ENCODE measurements at regions not wholly inside any gene's neighbourhood (a gene's known extent, or its start where the extent isn't known, plus 50 kb on each side); places are given as distances from the start of the nearest gene placed in this dataset.

DNA sequence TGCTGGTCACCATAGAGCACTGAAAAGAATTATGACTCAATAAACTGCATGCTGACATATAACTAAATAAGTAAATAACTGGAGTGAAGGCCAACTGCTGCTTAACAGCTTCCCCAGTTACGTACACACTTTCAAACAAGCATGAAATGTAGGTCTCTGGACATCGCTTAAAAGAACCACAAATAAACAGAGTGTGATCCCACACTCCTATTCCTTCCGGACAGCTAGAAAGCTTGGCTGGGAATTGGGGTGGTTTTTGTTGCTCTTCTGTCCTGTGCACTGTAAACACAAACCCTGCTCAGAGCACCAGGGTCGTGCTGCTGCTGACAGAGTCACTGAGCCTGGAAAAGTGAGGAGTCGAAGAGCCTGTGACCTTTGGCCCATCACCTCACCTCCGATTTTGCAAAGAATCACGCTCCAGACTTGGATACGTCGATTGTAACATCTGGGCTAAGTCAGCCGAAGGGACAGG is 162.7 kb upstream of the NT5C1B start (continued):
- TF ChIP-seq CENPBD1 (CRISPR knock-in tag; IDR thresholded peaks at IDR 0.05; ENCODE audit: borderline replicate concordance, low read depth) (no peak), UBTF (CRISPR knock-in tag; IDR thresholded peaks at IDR 0.05) (no peak), TAF1 (CRISPR knock-in tag; IDR thresholded peaks at IDR 0.05) (no peak), PITX1 (CRISPR knock-in tag; IDR thresholded peaks at IDR 0.05) (no peak), SP4 (CRISPR knock-in tag; IDR thresholded peaks at IDR 0.05) (no peak), BCL6 (CRISPR knock-in tag; IDR thresholded peaks at IDR 0.05) (0 out of 2 replicates have a peak, but pooled peaks have one; percentile 11), ZNF510 (CRISPR knock-in tag; IDR thresholded peaks at IDR 0.05; ENCODE audit: low read depth) (0 out of 2 replicates have a peak, but pooled peaks have one; percentile 27), ZUFSP (CRISPR knock-in tag; IDR thresholded peaks at IDR 0.05; ENCODE audit: borderline replicate concordance) (no peak), SRSF1 (optimal IDR thresholded peaks at IDR 0.05; ENCODE audit: low read depth, low read length) (no peak), LRRFIP1 (CRISPR knock-in tag; conservative IDR thresholded peaks at IDR 0.05) (no peak), NAIF1 (CRISPR knock-in tag; IDR thresholded peaks at IDR 0.05; ENCODE audit: borderline replicate concordance) (no peak)
- TF ChIP-seq, protein P1, sequence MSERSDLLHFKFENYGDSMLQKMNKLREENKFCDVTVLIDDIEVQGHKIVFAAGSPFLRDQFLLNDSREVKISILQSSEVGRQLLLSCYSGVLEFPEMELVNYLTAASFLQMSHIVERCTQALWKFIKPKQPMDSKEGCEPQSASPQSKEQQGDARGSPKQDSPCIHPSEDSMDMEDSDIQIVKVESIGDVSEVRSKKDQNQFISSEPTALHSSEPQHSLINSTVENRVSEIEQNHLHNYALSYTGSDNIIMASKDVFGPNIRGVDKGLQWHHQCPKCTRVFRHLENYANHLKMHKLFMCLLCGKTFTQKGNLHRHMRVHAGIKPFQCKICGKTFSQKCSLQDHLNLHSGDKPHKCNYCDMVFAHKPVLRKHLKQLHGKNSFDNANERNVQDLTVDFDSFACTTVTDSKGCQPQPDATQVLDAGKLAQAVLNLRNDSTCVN (CRISPR knock-in tag; IDR thresholded peaks at IDR 0.05; ENCODE audit: borderline replicate concordance), result no peak
- TF ChIP-seq, protein P2, sequence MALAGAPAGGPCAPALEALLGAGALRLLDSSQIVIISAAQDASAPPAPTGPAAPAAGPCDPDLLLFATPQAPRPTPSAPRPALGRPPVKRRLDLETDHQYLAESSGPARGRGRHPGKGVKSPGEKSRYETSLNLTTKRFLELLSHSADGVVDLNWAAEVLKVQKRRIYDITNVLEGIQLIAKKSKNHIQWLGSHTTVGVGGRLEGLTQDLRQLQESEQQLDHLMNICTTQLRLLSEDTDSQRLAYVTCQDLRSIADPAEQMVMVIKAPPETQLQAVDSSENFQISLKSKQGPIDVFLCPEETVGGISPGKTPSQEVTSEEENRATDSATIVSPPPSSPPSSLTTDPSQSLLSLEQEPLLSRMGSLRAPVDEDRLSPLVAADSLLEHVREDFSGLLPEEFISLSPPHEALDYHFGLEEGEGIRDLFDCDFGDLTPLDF (CRISPR knock-in tag; IDR thresholded peaks at IDR 0.05), result no peak
- TF ChIP-seq, protein P3, sequence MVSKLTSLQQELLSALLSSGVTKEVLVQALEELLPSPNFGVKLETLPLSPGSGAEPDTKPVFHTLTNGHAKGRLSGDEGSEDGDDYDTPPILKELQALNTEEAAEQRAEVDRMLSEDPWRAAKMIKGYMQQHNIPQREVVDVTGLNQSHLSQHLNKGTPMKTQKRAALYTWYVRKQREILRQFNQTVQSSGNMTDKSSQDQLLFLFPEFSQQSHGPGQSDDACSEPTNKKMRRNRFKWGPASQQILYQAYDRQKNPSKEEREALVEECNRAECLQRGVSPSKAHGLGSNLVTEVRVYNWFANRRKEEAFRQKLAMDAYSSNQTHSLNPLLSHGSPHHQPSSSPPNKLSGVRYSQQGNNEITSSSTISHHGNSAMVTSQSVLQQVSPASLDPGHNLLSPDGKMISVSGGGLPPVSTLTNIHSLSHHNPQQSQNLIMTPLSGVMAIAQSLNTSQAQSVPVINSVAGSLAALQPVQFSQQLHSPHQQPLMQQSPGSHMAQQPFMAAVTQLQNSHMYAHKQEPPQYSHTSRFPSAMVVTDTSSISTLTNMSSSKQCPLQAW (CRISPR knock-in tag; IDR thresholded peaks at IDR 0.05), result peak; percentile 48; the same call in 1 of the 2 replicates
- TF ChIP-seq, protein P4, sequence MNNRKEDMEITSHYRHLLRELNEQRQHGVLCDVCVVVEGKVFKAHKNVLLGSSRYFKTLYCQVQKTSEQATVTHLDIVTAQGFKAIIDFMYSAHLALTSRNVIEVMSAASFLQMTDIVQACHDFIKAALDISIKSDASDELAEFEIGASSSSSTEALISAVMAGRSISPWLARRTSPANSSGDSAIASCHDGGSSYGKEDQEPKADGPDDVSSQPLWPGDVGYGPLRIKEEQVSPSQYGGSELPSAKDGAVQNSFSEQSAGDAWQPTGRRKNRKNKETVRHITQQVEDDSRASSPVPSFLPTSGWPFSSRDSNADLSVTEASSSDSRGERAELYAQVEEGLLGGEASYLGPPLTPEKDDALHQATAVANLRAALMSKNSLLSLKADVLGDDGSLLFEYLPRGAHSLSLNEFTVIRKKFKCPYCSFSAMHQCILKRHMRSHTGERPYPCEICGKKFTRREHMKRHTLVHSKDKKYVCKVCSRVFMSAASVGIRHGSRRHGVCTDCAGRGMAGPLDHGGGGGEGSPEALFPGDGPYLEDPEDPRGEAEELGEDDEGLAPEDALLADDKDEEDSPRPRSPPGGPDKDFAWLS (CRISPR knock-in tag; IDR thresholded peaks at IDR 0.05; ENCODE audit: borderline replicate concordance), result no peak
